PFSK-1 (cell line): ENCODE measurements at regions not wholly inside any gene's neighbourhood (a gene's known extent, or its start where the extent isn't known, plus 50 kb on each side); places are given as distances from the start of the nearest gene placed in this dataset.

Experiments used
- FOXP2 ChIP-seq: optimal IDR thresholded peaks from 2 replicates; pipeline ENCODE3; 2011; ENCODE audit warnings: borderline replicate concordance, control low read depth, inconsistent platforms; ENCODE audit not compliant: insufficient read depth; ENCODE audit errors: extremely low read length, extremely low read depth
- POLR2AphosphoS5 ChIP-seq: IDR thresholded peaks from 2 replicates; pipeline ENCODE4 v1.6.1; 2012; ENCODE audit warnings: low read depth, mild to moderate bottlenecking, control low read depth, low read length, moderate library complexity
- REST ChIP-seq, 2 experiments: IDR thresholded peaks; 2 replicates each; pipeline versions ENCODE4 v1.6.1 to v1.8.0; 2011 to 2012; ENCODE audit warnings: low read depth in 2 of 2, low read length in 2 of 2, control low read depth in 1 of 2, inconsistent platforms in 1 of 2, mild to moderate bottlenecking in 1 of 2, moderate library complexity in 1 of 2; ENCODE audit not compliant: insufficient read depth in 1 of 2
- SIN3A ChIP-seq: IDR thresholded peaks from 2 replicates; pipeline ENCODE4 v1.6.1; 2012; ENCODE audit warnings: mild to moderate bottlenecking, low read length, moderate library complexity, borderline replicate concordance; ENCODE audit not compliant: insufficient read depth
- TAF1 ChIP-seq: IDR thresholded peaks from 2 replicates; pipeline ENCODE4 v1.6.1; 2012; ENCODE audit warnings: low read length, control low read depth, borderline replicate concordance; ENCODE audit not compliant: insufficient read depth

GRCh38 chr9:2992427-2992826 is 148.5 kb upstream of the PUM3 start:
- TF ChIP-seq REST (IDR thresholded peaks at IDR 0.05; ENCODE audit: insufficient read depth in 1 of 2, low read depth in 2 of 2, low read length in 2 of 2) (no peak), POLR2AphosphoS5 (no peak), FOXP2 (no peak), SIN3A (no peak), TAF1 (no peak)

DNA sequence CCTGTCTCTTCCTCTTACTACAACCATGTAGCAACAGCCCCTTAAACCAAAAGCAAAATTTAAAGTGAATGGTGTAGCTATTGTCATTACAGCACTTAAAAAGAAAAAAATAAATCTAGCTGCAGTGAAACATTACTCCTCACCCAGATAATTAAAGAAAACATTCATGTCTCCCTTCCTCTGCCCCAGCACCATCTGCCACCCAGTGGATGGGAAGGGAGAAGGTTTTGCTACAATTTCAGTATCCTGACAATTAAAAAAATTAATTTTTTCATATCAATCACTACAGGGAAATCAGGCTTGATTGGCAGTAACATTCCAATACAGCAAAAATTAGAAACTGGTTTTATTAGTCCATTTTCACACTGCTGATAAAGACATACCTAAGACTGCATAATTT is 147.4 kb upstream of the PUM3 start:
- no peak for TF ChIP-seq TAF1
- TF ChIP-seq SIN3A, result no peak
- no peak for TF ChIP-seq REST (IDR thresholded peaks at IDR 0.05; ENCODE audit: insufficient read depth in 1 of 2, low read depth in 2 of 2, low read length in 2 of 2)
- TF ChIP-seq POLR2AphosphoS5, result no peak
- no peak for TF ChIP-seq FOXP2

DNA sequence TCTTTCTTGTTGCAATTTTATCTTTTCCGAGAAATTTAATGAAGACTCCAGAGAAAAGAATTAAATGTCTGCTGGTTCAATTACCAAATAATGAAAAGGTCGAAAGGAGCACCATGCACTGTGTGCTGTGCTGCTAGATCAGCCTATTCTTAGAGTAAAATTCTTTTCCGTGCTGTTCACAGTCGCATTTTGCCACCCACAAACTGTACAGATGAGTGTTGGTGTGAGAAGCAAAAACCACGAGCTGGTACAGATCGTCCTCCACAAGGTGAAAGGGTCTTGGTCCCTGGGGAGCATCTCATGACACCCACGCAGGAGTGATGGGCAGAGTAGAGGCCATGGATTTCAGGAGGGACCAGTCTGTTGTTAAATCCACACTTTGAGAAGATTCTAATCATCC is 143.8 kb upstream of the PUM3 start:
- TF ChIP-seq SIN3A (no peak), TAF1 (no peak), REST (IDR thresholded peaks at IDR 0.05; ENCODE audit: insufficient read depth in 1 of 2, low read depth in 2 of 2, low read length in 2 of 2) (no peak), FOXP2 (no peak), POLR2AphosphoS5 (no peak)

DNA sequence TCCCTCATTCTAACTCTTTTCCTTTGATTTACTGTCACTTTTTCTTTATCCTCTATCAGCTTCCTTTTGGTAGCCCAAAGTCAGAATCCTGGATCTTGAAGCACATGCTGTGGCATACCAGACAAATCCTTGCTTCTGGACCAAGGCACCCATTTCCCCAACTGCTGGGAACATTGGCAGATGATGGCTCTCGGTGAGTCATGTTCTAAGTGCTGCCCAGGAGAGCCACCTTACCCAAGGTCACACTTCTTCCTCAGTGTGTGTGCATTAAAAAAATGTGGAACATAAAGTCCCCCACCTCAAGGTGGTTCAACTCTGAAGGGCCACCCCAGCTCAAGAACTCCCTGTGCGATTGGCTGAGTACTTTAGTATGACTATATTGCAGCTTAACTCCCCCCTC is 141.4 kb upstream of the PUM3 start:
- no peak for TF ChIP-seq POLR2AphosphoS5
- TF ChIP-seq FOXP2, result no peak
- no peak for TF ChIP-seq TAF1
- TF ChIP-seq REST (IDR thresholded peaks at IDR 0.05; ENCODE audit: insufficient read depth in 1 of 2, low read depth in 2 of 2, low read length in 2 of 2), result no peak
- no peak for TF ChIP-seq SIN3A

- TF ChIP-seq POLR2AphosphoS5 (no peak), SIN3A (no peak), FOXP2 (no peak), REST (IDR thresholded peaks at IDR 0.05; ENCODE audit: insufficient read depth in 1 of 2, low read depth in 2 of 2, low read length in 2 of 2) (no peak)
Measured at GRCh38 chr9:2984491-2984890, 140.6 kb upstream of the PUM3 start.
